Activated T-cell treated with anti-CD3 and anti-CD28 coated beads for 4 hours (primary cell): ENCODE measurements at regions not wholly inside any gene's neighbourhood (a gene's known extent, or its start where the extent isn't known, plus 50 kb on each side); places are given as distances from the start of the nearest gene placed in this dataset.
"Not testable (repeated sequence)": the region's sequence is repeated elsewhere in the genome, so short reads cannot be mapped to it uniquely, and the experiment has no call there.

ENCODE experiments used
- DNase-seq: peaks from one replicate; pipeline ENCODE4 v3.0.0-alpha.2; 2020

- no peak for DNase-seq
Observed at GRCh38 chr19:28614634-28615545, 598.1 kb downstream of the UQCRFS1 start.

- no peak for DNase-seq
Observed at GRCh38 chr19:28612275-28612769, 600.6 kb downstream of the UQCRFS1 start.

- not testable (repeated sequence) for DNase-seq
Observed at GRCh38 chr19:28611227-28611914, 601.6 kb downstream of the UQCRFS1 start.

GRCh38 chr19:28610731-28611130 lies 602.2 kb downstream of the UQCRFS1 start:
- DNase-seq = no peak

GRCh38 chr19:28609944-28610343 lies 603.0 kb downstream of the UQCRFS1 start:
- DNase-seq = no peak

GRCh38 chr19:28609091-28609755 lies 603.7 kb downstream of the UQCRFS1 start:
- no peak for DNase-seq

- DNase-seq = no peak
Observed at GRCh38 chr19:28608292-28608691, 604.7 kb downstream of the UQCRFS1 start.

- DNase-seq = no peak
Observed at GRCh38 chr19:28607066-28607583, 605.8 kb downstream of the UQCRFS1 start.

- DNase-seq = no peak
Observed at GRCh38 chr19:28606269-28607032, 606.5 kb downstream of the UQCRFS1 start.

- DNase-seq = no peak
Observed at GRCh38 chr19:28605501-28606268, 607.3 kb downstream of the UQCRFS1 start.

GRCh38 chr19:28603453-28603852 lies 609.5 kb downstream of the UQCRFS1 start:
- DNase-seq = no peak

GRCh38 chr19:28602675-28603298 lies 610.2 kb downstream of the UQCRFS1 start:
- DNase-seq = no peak

GRCh38 chr19:28601723-28602440 lies 611.1 kb downstream of the UQCRFS1 start:
- no peak for DNase-seq

- no peak for DNase-seq
Observed at GRCh38 chr19:28598861-28599260, 614.1 kb downstream of the UQCRFS1 start.

GRCh38 chr19:28596561-28597071 lies 616.3 kb downstream of the UQCRFS1 start:
- DNase-seq = no peak

GRCh38 chr19:28595722-28596480 lies 617.0 kb downstream of the UQCRFS1 start:
- no peak for DNase-seq

- no peak for DNase-seq
Observed at GRCh38 chr19:28594737-28595136, 618.2 kb downstream of the UQCRFS1 start.

GRCh38 chr19:28589991-28590411 lies 623.0 kb downstream of the UQCRFS1 start:
- DNase-seq = not testable (repeated sequence)

GRCh38 chr19:28586474-28586873 lies 626.5 kb downstream of the UQCRFS1 start:
- no peak for DNase-seq
